OCI-LY3 (cell line): ENCODE measurements at regions not wholly inside any gene's neighbourhood (a gene's known extent, or its start where the extent isn't known, plus 50 kb on each side); places are given as distances from the start of the nearest gene placed in this dataset.
A peak's percentile ranks its signal among the peaks of the same experiment; 100 is the strongest.

Experiments used
- H2AFZ ChIP-seq: fragments of 200-600, 300-600 bp; shearing (Covaris generic); 2 replicates; pipeline ENCODE4 v1.6.0; 2014; ENCODE audit warnings: antibody characterized with exemption, low read depth, low read length
- H3K27ac ChIP-seq: fragments of 200-600, 300-600 bp; sonication (generic); 2 replicates; pipeline ENCODE4 v1.5.1; 2014; ENCODE audit warnings: mild to moderate bottlenecking, low read length, moderate library complexity, mixed read lengths
- H3K27me3 ChIP-seq: fragments of 200-600, 300-600 bp; sonication (generic); 2 replicates; pipeline ENCODE4 v1.6.1; 2014; ENCODE audit warnings: low read depth, low read length, mixed read lengths
- H3K36me3 ChIP-seq: fragments of 200-600, 300-600 bp; sonication (generic); replicated peaks from 2 replicates; pipeline ENCODE3; 2014; ENCODE audit warnings: low read depth, low read length, mixed read lengths
- H3K4me1 ChIP-seq: fragments of 300-600, 200-600 bp; sonication (generic); 2 replicates; pipeline ENCODE4 v1.6.1; 2014; ENCODE audit warnings: low read length, mixed read lengths
- H3K4me2 ChIP-seq: fragments of 200-600, 300-600 bp; sonication (generic); 2 replicates; pipeline ENCODE4 v1.6.1; 2014; ENCODE audit warnings: low read length, mixed read lengths
- H3K4me3 ChIP-seq: fragments of 300-600, 200-600 bp; sonication (generic); 2 replicates; pipeline ENCODE4 v1.5.1; 2014; ENCODE audit warnings: antibody characterized with exemption, mild to moderate bottlenecking, low read length, moderate library complexity
- H3K79me2 ChIP-seq: fragments of 300-600, 200-600 bp; shearing (Covaris generic); 2 replicates; pipeline ENCODE4 v1.6.1; 2014; ENCODE audit warnings: mild to moderate bottlenecking, low read length, mixed read lengths
- H3K9ac ChIP-seq: fragments of 300-600, 200-600 bp; shearing (Covaris generic); 2 replicates; pipeline ENCODE4 v1.6.0; 2014; ENCODE audit warnings: mild to moderate bottlenecking, low read length, moderate library complexity
- H3K9me3 ChIP-seq: fragments of 200-600, 300-600 bp; shearing (Covaris generic); 2 replicates; pipeline ENCODE4 v1.6.1; 2014; ENCODE audit warnings: low read length, mixed read lengths; ENCODE audit not compliant: insufficient read depth
- H4K20me1 ChIP-seq: fragments of 200-600, 300-600 bp; sonication (generic); 2 replicates; pipeline ENCODE4 v1.6.1; 2016; ENCODE audit warnings: low read length, mixed read lengths; ENCODE audit not compliant: insufficient read depth
- EZH2phosphoT487 ChIP-seq: fragments of 200-600 bp; shearing (Covaris generic); IDR thresholded peaks from 2 replicates; pipeline ENCODE4 v1.6.1; 2018; ENCODE audit warnings: antibody characterized with exemption, mixed run types, low read depth
- TF ChIP-seq, protein P1 (sequence below): fragments of 200-600, 300-600 bp; sonication (generic); IDR thresholded peaks from 2 replicates; pipeline ENCODE4 v1.5.1; 2014; ENCODE audit warnings: antibody characterized with exemption, low read length, low read depth

DNA sequence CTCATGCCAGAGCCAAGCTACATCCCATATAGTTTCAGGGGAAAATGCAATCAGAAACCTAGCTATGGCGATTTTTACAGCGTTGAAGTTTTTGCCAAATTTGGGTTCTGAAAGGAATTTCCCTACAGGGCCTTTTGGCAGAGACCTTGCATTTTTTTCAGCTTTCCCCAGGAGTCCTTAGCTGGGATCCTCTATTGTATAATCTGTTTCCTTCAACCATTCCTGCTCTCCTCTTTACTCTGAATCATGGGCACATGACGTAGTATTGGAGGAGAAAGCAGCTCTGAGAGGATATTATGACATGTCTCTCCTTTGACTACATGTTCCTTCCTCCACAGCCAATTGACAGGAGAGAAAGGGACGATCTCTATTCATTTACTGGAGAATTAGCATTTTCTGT lies 118.5 kb upstream of the ERCC6L2 start:
- peaks cover 16% of the 10 kb centered on the region for H3K4me1 ChIP-seq
- no peak overlapping the region for H2AFZ ChIP-seq

DNA sequence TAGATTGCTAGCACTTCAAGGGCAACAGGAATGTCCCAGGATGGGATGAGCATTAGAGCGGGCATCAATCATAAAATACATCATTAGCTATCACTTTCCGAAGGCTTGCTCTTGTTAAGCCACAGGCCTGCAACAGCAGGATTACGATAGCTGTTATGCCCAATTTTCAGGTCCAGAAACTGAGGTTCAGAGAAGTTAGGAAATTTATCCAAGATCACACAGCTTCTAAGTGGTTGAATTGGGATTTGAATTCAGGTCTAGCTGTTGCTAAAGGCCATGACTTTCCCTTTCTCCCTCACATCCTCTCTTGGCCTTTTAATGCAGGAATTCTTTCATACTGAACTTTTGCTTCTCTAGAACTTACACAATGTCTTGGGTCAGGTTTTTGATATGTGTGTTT lies 119.4 kb upstream of the ERCC6L2 start:
- H3K27ac ChIP-seq, result no peak overlapping the region
- no peaks in the 10 kb centered on the region for H3K36me3 ChIP-seq
- no peak overlapping the region for H3K9ac ChIP-seq
- TF ChIP-seq, protein P1, sequence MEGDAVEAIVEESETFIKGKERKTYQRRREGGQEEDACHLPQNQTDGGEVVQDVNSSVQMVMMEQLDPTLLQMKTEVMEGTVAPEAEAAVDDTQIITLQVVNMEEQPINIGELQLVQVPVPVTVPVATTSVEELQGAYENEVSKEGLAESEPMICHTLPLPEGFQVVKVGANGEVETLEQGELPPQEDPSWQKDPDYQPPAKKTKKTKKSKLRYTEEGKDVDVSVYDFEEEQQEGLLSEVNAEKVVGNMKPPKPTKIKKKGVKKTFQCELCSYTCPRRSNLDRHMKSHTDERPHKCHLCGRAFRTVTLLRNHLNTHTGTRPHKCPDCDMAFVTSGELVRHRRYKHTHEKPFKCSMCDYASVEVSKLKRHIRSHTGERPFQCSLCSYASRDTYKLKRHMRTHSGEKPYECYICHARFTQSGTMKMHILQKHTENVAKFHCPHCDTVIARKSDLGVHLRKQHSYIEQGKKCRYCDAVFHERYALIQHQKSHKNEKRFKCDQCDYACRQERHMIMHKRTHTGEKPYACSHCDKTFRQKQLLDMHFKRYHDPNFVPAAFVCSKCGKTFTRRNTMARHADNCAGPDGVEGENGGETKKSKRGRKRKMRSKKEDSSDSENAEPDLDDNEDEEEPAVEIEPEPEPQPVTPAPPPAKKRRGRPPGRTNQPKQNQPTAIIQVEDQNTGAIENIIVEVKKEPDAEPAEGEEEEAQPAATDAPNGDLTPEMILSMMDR, result no peak
- H3K27me3 ChIP-seq, result no peaks in the 10 kb centered on the region
- no peaks in the 10 kb centered on the region for H3K79me2 ChIP-seq
- H4K20me1 ChIP-seq, result no peaks in the 10 kb centered on the region
- H3K4me1 ChIP-seq, result peaks cover 16% of the 10 kb centered on the region
- H3K4me3 ChIP-seq, result no peak overlapping the region
- H2AFZ ChIP-seq, result no peak overlapping the region
- H3K9me3 ChIP-seq, result no peaks in the 10 kb centered on the region
- no peak overlapping the region for H3K4me2 ChIP-seq

More for the DNA sequence above, 118.5 kb upstream of the ERCC6L2 start:
- Histone ChIP-seq H3K27me3 (no peaks in the 10 kb centered on the region), H3K4me2 (peak overlapping the region; percentile 47), H3K4me3 (no peak overlapping the region), H4K20me1 (no peaks in the 10 kb centered on the region), H3K36me3 (no peaks in the 10 kb centered on the region), H3K9me3 (no peaks in the 10 kb centered on the region), H3K79me2 (no peaks in the 10 kb centered on the region), H3K9ac (0 out of 2 replicates have a peak overlapping the region, but pooled peaks have one; percentile 5), H3K27ac (no peak overlapping the region)
- TF ChIP-seq EZH2phosphoT487, result no peak
- TF ChIP-seq, protein P1, result no peak

DNA sequence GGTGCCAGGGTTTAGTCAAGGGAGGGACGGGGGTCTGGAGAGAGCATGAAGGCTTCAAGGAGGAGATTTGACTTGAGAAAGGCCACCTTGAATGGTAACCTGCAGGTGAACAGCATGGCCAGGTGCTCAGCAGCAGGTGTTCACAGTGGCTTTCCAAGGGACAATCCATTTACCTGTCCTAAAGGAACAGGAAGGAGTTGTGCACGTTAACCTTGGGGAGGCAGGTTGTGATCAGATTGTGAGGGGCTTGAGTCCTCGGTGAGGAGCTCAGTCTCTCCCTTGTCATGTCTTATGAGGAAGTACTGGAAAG lies 120.1 kb upstream of the ERCC6L2 start:
- Histone ChIP-seq H3K4me2 (no peak overlapping the region), H3K27me3 (no peaks in the 10 kb centered on the region), H3K36me3 (no peaks in the 10 kb centered on the region), H3K27ac (no peak overlapping the region), H2AFZ (no peak overlapping the region), H3K79me2 (no peaks in the 10 kb centered on the region), H3K4me3 (no peak overlapping the region), H3K9me3 (no peaks in the 10 kb centered on the region), H3K9ac (no peak overlapping the region), H3K4me1 (peaks cover 16% of the 10 kb centered on the region), H4K20me1 (no peaks in the 10 kb centered on the region)
- TF ChIP-seq, protein P1, result no peak
- TF ChIP-seq EZH2phosphoT487, result no peak

DNA sequence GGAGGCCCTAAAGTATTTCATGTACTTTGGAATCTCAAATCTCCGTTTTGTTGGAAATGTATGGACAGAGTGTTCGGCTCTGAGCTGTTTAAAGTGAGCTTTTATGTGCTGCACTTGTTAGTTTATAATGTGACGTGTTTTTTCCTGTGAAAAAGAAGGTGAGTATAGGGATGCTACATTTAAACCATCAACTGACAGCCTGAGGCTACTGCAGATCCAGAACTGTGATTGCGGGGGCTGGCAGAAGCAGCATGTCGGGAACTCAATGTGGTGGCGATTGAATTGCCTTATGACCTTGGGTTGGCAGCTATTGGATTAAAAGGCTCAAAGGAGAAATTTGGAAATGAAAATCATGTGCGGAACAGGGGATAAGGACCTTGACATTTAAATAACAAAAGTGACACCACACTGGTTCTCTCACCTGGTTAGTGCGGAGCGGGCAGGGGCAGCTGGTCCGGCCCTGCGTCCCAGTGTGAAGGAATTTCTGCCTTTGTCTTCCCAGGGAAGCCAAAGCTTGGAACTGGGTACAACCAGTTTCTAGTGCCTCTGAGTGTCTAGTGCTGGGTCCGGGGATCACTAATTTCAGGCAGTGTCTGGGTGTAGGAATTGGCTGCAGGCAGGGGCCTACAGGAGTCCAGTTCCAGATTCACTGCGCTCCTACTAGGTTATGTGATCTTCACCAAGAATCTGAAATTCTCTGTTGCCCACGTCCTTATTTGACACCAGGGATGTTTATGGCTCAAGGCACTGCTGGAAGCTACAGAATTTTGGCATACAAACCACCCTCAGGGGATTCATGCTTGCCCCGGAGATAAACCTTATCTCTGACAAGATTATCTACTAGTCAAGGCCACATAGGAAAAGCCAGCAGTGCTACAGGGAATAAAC lies 120.7 kb upstream of the ERCC6L2 start:
- Histone ChIP-seq H3K9me3 (no peaks in the 10 kb centered on the region), H3K4me2 (no peak overlapping the region), H3K79me2 (no peaks in the 10 kb centered on the region), H3K27me3 (no peaks in the 10 kb centered on the region), H3K4me1 (peaks cover 16% of the 10 kb centered on the region), H3K4me3 (no peak overlapping the region), H2AFZ (no peak overlapping the region), H4K20me1 (no peaks in the 10 kb centered on the region), H3K9ac (no peak overlapping the region), H3K27ac (no peak overlapping the region), H3K36me3 (no peaks in the 10 kb centered on the region)
- TF ChIP-seq, protein P1, result no peak
- TF ChIP-seq EZH2phosphoT487, result no peak
